Astrocyte (in vitro differentiated cells and primary cell): ENCODE measurements at regions not wholly inside any gene's neighbourhood (a gene's known extent, or its start where the extent isn't known, plus 50 kb on each side); places are given as distances from the start of the nearest gene placed in this dataset.

Experiments used
- DNase-seq: peaks from one replicate; pipeline ENCODE4 v3.0.0-alpha.2; 2010; ENCODE audit warnings: low read depth
- FAIRE-seq: peaks from 2 replicates; lab custom pipeline; 2011; peaks lifted over from hg19 to GRCh38; lab: Jason Lieb, UNC
- H2AFZ ChIP-seq: 2 replicates; pipeline ENCODE4 v1.6.0; 2012; ENCODE audit warnings: low read depth, low read length, inconsistent platforms
- H3K27ac ChIP-seq: 2 replicates; pipeline ENCODE4 v1.5.1; 2011; ENCODE audit warnings: low read depth, low read length, inconsistent platforms
- H3K27me3 ChIP-seq: 2 replicates; pipeline ENCODE4 v1.6.0; 2011; ENCODE audit warnings: low read length, inconsistent platforms; ENCODE audit not compliant: insufficient read depth
- H3K36me3 ChIP-seq: 2 replicates; pipeline ENCODE4 v1.5.1; 2011; ENCODE audit warnings: low read length, inconsistent platforms; ENCODE audit not compliant: insufficient read depth
- H3K4me1 ChIP-seq: 2 replicates; pipeline ENCODE4 v1.5.1; 2011; ENCODE audit warnings: low read length, inconsistent platforms; ENCODE audit not compliant: insufficient read depth
- H3K4me2 ChIP-seq: 2 replicates; pipeline ENCODE4 v1.6.0; 2012; ENCODE audit warnings: low read length, inconsistent platforms
- H3K4me3 ChIP-seq: 2 replicates; pipeline ENCODE4 v1.5.1; 2011; ENCODE audit warnings: low read depth, mild to moderate bottlenecking, low read length, inconsistent platforms; ENCODE audit not compliant: insufficient read depth
- H3K79me2 ChIP-seq: 2 replicates; pipeline ENCODE4 v1.6.0; 2012; ENCODE audit warnings: mild to moderate bottlenecking, low read length, inconsistent platforms; ENCODE audit not compliant: insufficient read depth
- H3K9ac ChIP-seq: 2 replicates; pipeline ENCODE4 v1.6.0; 2012; ENCODE audit warnings: mild to moderate bottlenecking, low read length, inconsistent platforms
- H3K9me3 ChIP-seq: 2 replicates; pipeline ENCODE4 v1.5.1; 2012; ENCODE audit warnings: low read depth, mild to moderate bottlenecking, low read length, inconsistent platforms; ENCODE audit not compliant: insufficient read depth
- H4K20me1 ChIP-seq: 2 replicates; pipeline ENCODE4 v1.6.0; 2012; ENCODE audit warnings: low read length, inconsistent platforms; ENCODE audit not compliant: insufficient read depth
- H3K27ac Mint-ChIP-seq: one replicate; pipeline ENCODE4 v1.8.0; 2021; ENCODE audit warnings: mild to moderate bottlenecking, mixed read lengths; ENCODE audit not compliant: unreplicated experiment
- H3K27me3 Mint-ChIP-seq: one replicate; pipeline ENCODE4 v1.8.0; 2021; ENCODE audit warnings: low read depth, mixed read lengths; ENCODE audit not compliant: unreplicated experiment
- H3K36me3 Mint-ChIP-seq: one replicate; pipeline ENCODE4 v1.8.0; 2021; ENCODE audit warnings: low read depth, mixed read lengths; ENCODE audit not compliant: unreplicated experiment
- H3K4me1 Mint-ChIP-seq: one replicate; pipeline ENCODE4 v1.8.0; 2021; ENCODE audit warnings: low read depth, mixed read lengths; ENCODE audit not compliant: unreplicated experiment
- H3K4me3 Mint-ChIP-seq: one replicate; pipeline ENCODE4 v1.8.0; 2021; ENCODE audit warnings: mild to moderate bottlenecking, moderate library complexity, mixed read lengths; ENCODE audit not compliant: unreplicated experiment
- H3K9me3 Mint-ChIP-seq: one replicate; pipeline ENCODE4 v1.8.0; 2021; ENCODE audit warnings: mild to moderate bottlenecking, mixed read lengths; ENCODE audit not compliant: unreplicated experiment
- CTCF ChIP-seq: IDR thresholded peaks from 2 replicates; pipeline ENCODE4 v1.5.1; 2011; ENCODE audit warnings: low read depth, mild to moderate bottlenecking, inconsistent platforms, low read length, moderate library complexity; ENCODE audit not compliant: insufficient read depth
- EZH2 ChIP-seq: IDR thresholded peaks from 2 replicates; pipeline ENCODE4 v1.6.1; 2012; ENCODE audit warnings: mild to moderate bottlenecking, low read length, inconsistent platforms; ENCODE audit not compliant: insufficient read depth

GRCh38 chr5:167244583-167244982, 1046.9 kb upstream of the WWC1 start:
- Histone ChIP-seq H3K79me2 (no peaks in the 10 kb centered on the region), H3K4me1 (no peaks in the 10 kb centered on the region), H3K27me3 (no peaks in the 10 kb centered on the region), H4K20me1 (no peaks in the 10 kb centered on the region), H3K4me3 (no peak overlapping the region), H3K27ac (no peak overlapping the region), H2AFZ (no peak overlapping the region), H3K36me3 (no peaks in the 10 kb centered on the region), H3K9me3 (no peaks in the 10 kb centered on the region), H3K4me2 (no peak overlapping the region), H3K9ac (no peak overlapping the region)
- no peaks in the 10 kb centered on the region for H3K4me1 Mint-ChIP-seq
- no peaks in the 10 kb centered on the region for H3K9me3 Mint-ChIP-seq
- TF ChIP-seq EZH2 = no peak
- TF ChIP-seq CTCF = peak; percentile 18
- no peaks in the 10 kb centered on the region for H3K36me3 Mint-ChIP-seq
- H3K27me3 Mint-ChIP-seq = no peaks in the 10 kb centered on the region
- DNase-seq = no peak
- H3K4me3 Mint-ChIP-seq = no peak overlapping the region
- no peak overlapping the region for H3K27ac Mint-ChIP-seq
- FAIRE-seq = no peak

GRCh38 chr5:167245868-167246267, 1045.6 kb upstream of the WWC1 start:
- Histone ChIP-seq H3K9ac (no peak overlapping the region), H3K27ac (no peak overlapping the region), H3K36me3 (no peaks in the 10 kb centered on the region), H3K27me3 (no peaks in the 10 kb centered on the region), H4K20me1 (no peaks in the 10 kb centered on the region), H3K4me2 (no peak overlapping the region), H3K79me2 (no peaks in the 10 kb centered on the region), H3K9me3 (no peaks in the 10 kb centered on the region), H3K4me3 (no peak overlapping the region), H2AFZ (peak overlapping the region; percentile 38), H3K4me1 (no peaks in the 10 kb centered on the region)
- FAIRE-seq = no peak
- DNase-seq = no peak
- Mint-ChIP-seq H3K4me3 (no peak overlapping the region), H3K9me3 (no peaks in the 10 kb centered on the region), H3K4me1 (no peaks in the 10 kb centered on the region), H3K27ac (no peak overlapping the region), H3K27me3 (no peaks in the 10 kb centered on the region), H3K36me3 (no peaks in the 10 kb centered on the region)
- TF ChIP-seq EZH2 (no peak), CTCF (no peak)

- Mint-ChIP-seq H3K4me3 (no peak overlapping the region), H3K9me3 (no peaks in the 10 kb centered on the region), H3K36me3 (no peaks in the 10 kb centered on the region), H3K4me1 (no peaks in the 10 kb centered on the region), H3K27me3 (no peaks in the 10 kb centered on the region), H3K27ac (no peak overlapping the region)
- no peak for DNase-seq
- no peak for TF ChIP-seq CTCF
- TF ChIP-seq EZH2 = no peak
- no peak overlapping the region for H3K4me2 ChIP-seq
- no peaks in the 10 kb centered on the region for H3K79me2 ChIP-seq
- H3K27ac ChIP-seq = no peak overlapping the region
- no peak overlapping the region for H2AFZ ChIP-seq
- no peak for FAIRE-seq
- no peaks in the 10 kb centered on the region for H3K27me3 ChIP-seq
- no peak overlapping the region for H3K9ac ChIP-seq
- H3K4me1 ChIP-seq = no peaks in the 10 kb centered on the region
- H3K9me3 ChIP-seq = no peaks in the 10 kb centered on the region
- no peak overlapping the region for H3K4me3 ChIP-seq
- no peaks in the 10 kb centered on the region for H4K20me1 ChIP-seq
- H3K36me3 ChIP-seq = no peaks in the 10 kb centered on the region
Measured at GRCh38 chr5:167247816-167248215, 1043.6 kb upstream of the WWC1 start.
